Epithelial cell of prostate (primary cell): ENCODE measurements at regions not wholly inside any gene's neighbourhood (a gene's known extent, or its start where the extent isn't known, plus 50 kb on each side); places are given as distances from the start of the nearest gene placed in this dataset.

ENCODE experiments used
- DNase-seq: peaks from one replicate; pipeline ENCODE4 v3.0.0-alpha.2; 2011; ENCODE audit warnings: low read depth, low spot score
- H3K27ac ChIP-seq: fragments of 450-650 bp; 2 replicates; pipeline ENCODE4 v1.5.1; 2017; ENCODE audit warnings: mild to moderate bottlenecking

DNA sequence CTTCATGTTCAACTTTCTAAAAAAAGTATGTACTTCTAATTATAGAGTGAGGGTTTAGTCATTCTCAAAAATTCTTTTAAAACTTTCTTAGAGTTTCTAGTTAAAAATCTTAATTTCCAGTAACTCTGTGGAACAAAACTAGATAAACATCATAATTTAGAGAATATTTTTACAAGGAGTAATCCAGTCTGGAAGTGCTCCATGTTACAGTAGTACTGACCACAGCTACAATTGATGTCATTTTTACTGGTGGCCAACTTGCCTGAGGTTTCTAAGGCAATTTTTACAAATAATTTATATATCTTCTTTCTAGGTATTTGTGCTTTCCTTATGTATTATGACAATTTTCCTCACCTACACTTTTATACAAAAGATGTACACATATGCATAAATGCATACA lies 490.4 kb downstream of the CENPC start:
- H3K27ac ChIP-seq: no peak overlapping the region
- no peak for DNase-seq

GRCh38 chr4:67052814-67053675 lies 492.3 kb downstream of the CENPC start:
- DNase-seq: no peak
- no peak overlapping the region for H3K27ac ChIP-seq

DNA sequence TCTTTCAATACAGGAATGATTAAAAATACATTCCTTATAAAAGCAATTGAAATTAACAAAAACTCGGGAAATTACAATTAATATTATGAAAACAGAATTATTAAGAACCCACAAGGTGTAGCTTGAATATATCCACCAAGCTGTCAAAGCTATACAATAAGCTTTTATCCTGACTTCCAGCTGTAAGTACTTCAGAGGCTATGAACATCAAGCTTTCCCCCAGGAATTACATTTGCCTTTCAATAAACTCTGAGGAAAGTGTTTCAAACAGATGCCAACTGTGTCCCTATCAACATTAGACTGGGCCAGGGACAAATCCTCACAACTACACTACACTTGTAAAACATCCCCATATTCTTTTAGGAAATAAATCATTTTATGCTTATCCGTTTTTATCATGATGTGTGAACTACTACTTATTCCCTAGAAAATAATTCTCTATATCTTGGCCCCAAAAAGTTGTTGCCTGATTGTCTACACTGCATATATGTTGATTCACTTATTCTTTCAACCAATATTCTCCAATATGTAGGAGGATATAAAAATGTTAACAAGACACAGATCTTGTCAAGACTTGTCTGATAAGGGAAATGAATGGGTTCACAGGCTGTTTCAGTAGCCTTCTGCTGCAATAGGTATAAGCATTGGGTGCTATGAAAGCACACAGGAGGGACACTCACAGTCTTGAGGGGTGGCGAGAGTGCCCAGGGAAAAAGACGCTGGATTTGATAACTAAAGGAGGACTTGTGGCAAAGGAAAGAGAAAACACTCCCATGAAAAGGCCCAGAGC lies 494.1 kb downstream of the CENPC start:
- DNase-seq: no peak
- H3K27ac ChIP-seq: no peak overlapping the region

- no peak overlapping the region for H3K27ac ChIP-seq
- DNase-seq: no peak
These were observed 495.9 kb downstream of the CENPC start for GRCh38 chr4:67049446-67049845.

- H3K27ac ChIP-seq: no peak overlapping the region
- DNase-seq: no peak
These were observed 496.8 kb downstream of the CENPC start for GRCh38 chr4:67048530-67048929.

GRCh38 chr4:67040315-67040714 lies 505.0 kb downstream of the CENPC start:
- H3K27ac ChIP-seq: no peak overlapping the region
- DNase-seq: no peak

DNA sequence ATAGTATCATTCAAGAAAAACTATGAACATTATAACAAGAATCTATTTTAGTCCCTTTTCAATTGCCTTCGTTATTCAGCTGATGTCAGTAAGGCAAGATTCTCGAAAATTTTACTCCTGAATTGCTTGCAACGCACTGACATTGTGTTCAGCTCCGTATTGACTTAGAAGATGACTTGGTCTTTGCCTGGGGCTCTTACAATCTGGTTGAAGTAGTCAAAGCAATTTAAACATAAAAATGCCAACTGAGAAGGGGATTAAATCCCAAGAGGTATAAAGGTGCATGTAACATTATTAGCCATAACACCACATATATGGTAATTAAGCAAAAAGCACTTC lies 507.1 kb downstream of the CENPC start:
- DNase-seq: no peak

DNA sequence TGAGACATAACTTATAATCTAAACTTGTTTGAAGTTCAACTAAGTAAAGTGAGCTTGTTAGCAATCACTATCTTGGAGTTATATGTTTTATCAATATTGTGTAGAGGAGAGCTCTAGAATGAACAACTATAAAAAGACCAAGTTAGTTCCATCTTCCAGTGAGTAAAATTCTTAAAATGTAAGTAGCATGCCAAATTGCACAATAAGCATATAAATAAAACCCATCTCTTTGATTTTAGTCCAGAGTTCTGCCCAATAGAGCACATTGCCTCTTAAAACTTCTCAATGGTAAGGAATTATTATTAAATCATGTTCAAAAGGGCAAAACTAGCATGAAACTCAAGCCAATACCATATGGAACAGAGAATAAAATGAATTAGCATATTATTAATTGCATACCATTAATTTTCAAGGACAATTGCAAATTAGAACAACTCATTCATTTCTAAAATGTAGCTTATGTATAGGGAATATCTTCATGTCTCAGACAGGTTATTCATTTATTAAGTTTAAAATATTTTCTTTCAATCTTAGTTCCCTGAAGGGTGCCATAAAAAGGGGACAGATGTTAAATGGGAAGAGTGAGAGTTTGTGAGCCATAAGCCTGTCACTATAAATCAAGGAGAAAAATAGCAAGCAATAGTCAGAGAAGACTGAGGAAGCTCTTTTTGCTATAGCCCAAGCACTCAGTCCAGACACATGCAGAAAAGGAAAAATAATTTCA lies 507.6 kb downstream of the CENPC start:
- no peak overlapping the region for H3K27ac ChIP-seq
- no peak for DNase-seq

More for the DNA sequence above, 507.1 kb downstream of the CENPC start:
- no peak overlapping the region for H3K27ac ChIP-seq

DNA sequence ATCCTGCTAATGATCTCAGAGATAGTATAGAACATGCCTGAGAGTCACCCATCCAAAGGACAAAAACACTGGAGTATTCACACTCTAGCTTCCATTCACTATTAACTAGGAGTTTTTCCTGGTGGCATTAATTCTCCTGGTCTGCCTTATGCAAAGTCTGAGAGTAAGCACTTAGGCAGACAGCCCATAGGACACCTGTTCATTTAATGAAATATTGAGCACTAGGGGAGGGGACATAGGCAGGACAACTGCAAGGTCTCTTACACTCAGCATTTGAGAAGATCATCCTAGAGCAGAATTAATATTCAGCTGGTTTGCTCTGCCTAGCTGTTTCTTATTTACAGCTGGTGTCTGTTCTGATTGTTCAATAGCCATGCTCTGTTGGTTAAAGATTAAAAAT lies 508.5 kb downstream of the CENPC start:
- DNase-seq: no peak
- H3K27ac ChIP-seq: no peak overlapping the region

- H3K27ac ChIP-seq: peak overlapping the region; percentile 72
- DNase-seq: no peak
These were observed 509.3 kb downstream of the CENPC start for GRCh38 chr4:67035986-67036385.

DNA sequence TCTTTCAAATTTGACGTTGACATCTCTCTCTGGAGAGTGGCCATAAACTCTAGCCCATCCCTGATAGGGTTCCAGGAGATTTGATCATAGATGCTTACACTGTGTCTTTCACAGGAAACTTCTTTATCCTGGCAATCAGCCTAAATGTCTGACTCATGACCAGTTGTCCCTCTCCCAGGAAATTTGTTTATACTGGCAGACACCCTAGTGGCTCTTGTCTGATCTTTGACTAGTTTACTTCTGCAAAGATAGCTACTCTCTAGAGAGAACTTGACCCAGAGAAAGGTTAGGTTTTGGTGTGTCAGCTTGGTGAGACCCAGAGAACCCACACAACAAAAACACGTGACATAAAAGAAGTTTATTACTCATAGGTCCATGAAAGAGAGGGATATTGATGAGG lies 509.8 kb downstream of the CENPC start:
- peak overlapping the region; percentile 72 for H3K27ac ChIP-seq
- peak; percentile 53 for DNase-seq

DNA sequence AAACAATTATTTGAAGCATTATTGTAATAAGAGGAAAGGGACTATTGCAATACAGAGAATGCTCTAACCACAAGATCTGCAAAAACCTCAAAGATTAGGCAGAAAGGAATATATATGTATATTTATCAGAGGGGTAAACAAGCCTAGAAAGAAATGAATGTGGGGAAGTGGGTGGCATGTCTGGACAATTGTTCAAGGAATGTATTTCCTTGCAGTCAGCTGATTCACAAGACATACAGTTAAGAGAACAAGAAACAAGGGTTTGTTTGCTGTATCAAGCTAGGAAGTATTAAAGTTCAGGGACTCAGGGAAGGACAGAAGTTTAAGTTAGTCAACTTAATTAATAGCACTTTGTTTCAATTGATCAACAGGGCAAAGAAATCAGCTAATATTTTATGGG lies 514.7 kb downstream of the CENPC start:
- DNase-seq: peak; percentile 26
- H3K27ac ChIP-seq: peak overlapping the region; percentile 86

DNA sequence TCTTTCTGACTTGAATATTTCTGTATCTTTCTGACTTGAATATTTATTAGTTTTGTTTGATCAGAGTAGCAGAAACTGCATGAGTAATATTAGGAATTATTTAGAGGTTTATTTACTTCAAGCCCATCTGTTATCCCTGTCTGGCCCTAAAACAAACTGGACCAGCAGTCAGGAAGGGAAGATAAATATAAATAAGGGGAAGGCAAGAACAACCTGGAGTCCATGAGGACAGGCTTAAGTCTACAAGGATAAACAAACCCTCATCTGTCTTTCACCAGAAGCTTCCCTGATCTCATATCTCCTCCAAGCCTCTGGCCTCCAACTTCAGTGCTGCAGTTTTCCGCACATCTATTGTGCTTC lies 524.9 kb downstream of the CENPC start:
- no peak overlapping the region for H3K27ac ChIP-seq
- no peak for DNase-seq

GRCh38 chr4:67019686-67020437 lies 525.4 kb downstream of the CENPC start:
- DNase-seq: no peak

GRCh38 chr4:67014592-67014991 lies 530.7 kb downstream of the CENPC start:
- DNase-seq: no peak
- H3K27ac ChIP-seq: no peak overlapping the region

More at GRCh38 chr4:67019686-67020437, 525.4 kb downstream of the CENPC start:
- no peak overlapping the region for H3K27ac ChIP-seq

GRCh38 chr4:67006791-67007190 lies 538.5 kb downstream of the CENPC start:
- H3K27ac ChIP-seq: no peak overlapping the region
- no peak for DNase-seq

DNA sequence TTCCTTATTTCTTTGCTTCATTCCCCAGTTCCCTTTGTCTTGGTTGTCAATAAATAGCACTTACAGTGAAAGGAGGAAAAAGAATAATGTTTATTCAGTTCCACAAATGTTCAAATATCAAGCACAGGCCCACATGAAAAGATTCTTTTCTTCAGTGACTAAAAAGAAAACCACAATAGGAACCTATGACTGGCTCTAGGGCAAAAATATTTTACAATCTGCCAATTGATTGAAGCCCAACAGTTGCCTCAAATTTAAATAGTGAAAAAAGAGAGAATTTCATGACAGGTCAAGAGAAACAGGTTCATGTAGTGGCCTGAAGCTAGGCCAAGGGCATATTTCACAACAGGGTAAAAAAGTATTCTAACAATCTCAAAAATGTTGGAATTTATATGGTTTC lies 553.8 kb downstream of the CENPC start:
- no peak for DNase-seq
- no peak overlapping the region for H3K27ac ChIP-seq

DNA sequence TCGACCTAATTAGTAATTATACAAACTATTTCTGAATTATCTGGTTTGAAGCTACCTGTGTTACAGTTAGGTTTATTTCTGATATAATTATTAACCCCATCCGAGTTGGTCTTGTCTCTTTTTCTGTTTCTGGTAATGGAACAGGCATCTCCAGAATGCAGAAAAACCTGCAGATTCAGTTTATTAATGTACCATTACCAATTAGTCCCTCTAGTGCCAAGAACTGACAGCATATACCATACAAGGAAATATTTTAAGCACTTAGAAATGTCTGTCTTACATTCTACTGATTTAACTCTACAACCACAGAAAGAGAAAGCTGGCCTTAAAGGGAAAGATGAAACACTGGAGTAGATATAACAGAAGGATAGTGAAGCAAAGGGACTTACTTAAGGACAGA lies 570.6 kb downstream of the CENPC start:
- peak; percentile 18 for DNase-seq
- no peak overlapping the region for H3K27ac ChIP-seq

DNA sequence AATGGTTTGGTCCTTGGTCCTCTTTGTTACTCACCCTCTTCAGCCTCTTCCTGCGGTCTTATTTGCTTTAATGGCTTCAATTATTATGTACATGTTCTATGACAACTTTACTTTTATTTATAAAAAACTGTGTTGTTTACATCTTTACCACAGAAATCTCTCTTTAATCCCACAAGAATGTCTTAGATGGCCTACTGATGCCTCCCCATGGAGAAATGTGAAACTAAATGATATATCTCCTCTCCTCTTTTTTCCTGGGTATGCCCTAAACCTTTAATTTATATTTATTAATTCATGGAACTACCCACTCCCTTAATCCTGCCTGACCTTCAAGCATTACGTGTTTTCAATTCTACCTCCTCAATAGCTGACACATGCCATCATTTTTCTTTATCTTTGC lies 573.2 kb downstream of the CENPC start:
- no peak overlapping the region for H3K27ac ChIP-seq
- no peak for DNase-seq

DNA sequence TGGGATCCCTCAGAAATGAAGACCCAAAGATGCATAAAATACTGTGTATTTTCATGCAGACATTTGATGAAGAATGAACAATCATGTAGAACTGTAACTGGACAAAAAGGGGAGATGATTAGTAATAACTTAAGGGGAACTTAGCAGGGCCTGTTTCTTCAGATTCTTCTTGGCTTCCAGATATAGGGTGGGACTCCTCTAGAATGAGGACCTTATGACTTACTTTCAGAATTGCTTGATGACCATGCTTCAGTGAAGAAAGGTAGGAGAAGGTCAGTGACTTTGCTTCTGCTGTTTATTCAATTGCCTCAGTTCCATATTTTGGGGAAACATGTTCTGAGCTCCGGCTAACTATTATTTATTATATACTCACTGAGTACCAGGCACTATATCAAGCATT lies 580.8 kb downstream of the CENPC start:
- DNase-seq: no peak
- H3K27ac ChIP-seq: no peak overlapping the region
